H9 (cell line): ENCODE measurements at regions not wholly inside any gene's neighbourhood (a gene's known extent, or its start where the extent isn't known, plus 50 kb on each side); places are given as distances from the start of the nearest gene placed in this dataset.
A peak's percentile ranks its signal among the peaks of the same experiment; 100 is the strongest.

Experiments
- DNase-seq: peaks from one replicate; pipeline ENCODE4 v3.0.0-alpha.2; 2017
- H2AFZ ChIP-seq: one replicate; pipeline ENCODE4 v1.6.1; 2013; ENCODE audit warnings: mild to moderate bottlenecking, low read length, control low read depth, moderate library complexity
- H2AK5ac ChIP-seq: 2 replicates; pipeline ENCODE4 v1.6.1; 2013; ENCODE audit warnings: low read length, control low read depth, mixed read lengths; ENCODE audit not compliant: insufficient read length
- H2BK120ac ChIP-seq: one replicate; pipeline ENCODE4 v1.6.1; 2013; ENCODE audit warnings: low read depth, mild to moderate bottlenecking, low read length, control low read depth, inconsistent platforms; ENCODE audit not compliant: poor library complexity, severe bottlenecking
- H2BK12ac ChIP-seq: 2 replicates; pipeline ENCODE4 v1.6.1; 2013; ENCODE audit warnings: low read length, control low read depth, mixed read lengths, low read depth; ENCODE audit not compliant: insufficient read length
- H2BK15ac ChIP-seq: 2 replicates; pipeline ENCODE4 v1.6.1; 2013; ENCODE audit warnings: low read depth, low read length, control low read depth
- H2BK20ac ChIP-seq: one replicate; pipeline ENCODE4 v1.6.1; 2013; ENCODE audit warnings: low read depth, mild to moderate bottlenecking, low read length, control low read depth, inconsistent platforms; ENCODE audit not compliant: poor library complexity, severe bottlenecking
- H2BK5ac ChIP-seq: 2 replicates; pipeline ENCODE4 v1.6.1; 2013; ENCODE audit warnings: low read length, control low read depth, mixed read lengths; ENCODE audit not compliant: insufficient read length
- H3K14ac ChIP-seq: 2 replicates; pipeline ENCODE4 v1.6.1; 2013; ENCODE audit warnings: low read length, control low read depth; ENCODE audit not compliant: insufficient read depth
- H3K18ac ChIP-seq: 2 replicates; pipeline ENCODE4 v1.6.1; 2013; ENCODE audit warnings: low read depth, mild to moderate bottlenecking, mixed read lengths, low read length, control low read depth; ENCODE audit not compliant: insufficient read length
- H3K23ac ChIP-seq: 2 replicates; pipeline ENCODE4 v1.6.1; 2013; ENCODE audit warnings: low read length, control low read depth, mixed read lengths, low read depth; ENCODE audit not compliant: insufficient read length
- H3K23me2 ChIP-seq: 2 replicates; pipeline ENCODE4 v1.6.1; 2013; ENCODE audit warnings: low read depth, mild to moderate bottlenecking, mixed read lengths, low read length, control low read depth; ENCODE audit not compliant: insufficient read length, poor library complexity, severe bottlenecking
- H3K27ac ChIP-seq: 2 replicates; pipeline ENCODE4 v1.5.1; 2013; ENCODE audit warnings: low read length, control low read depth, mixed read lengths, low read depth; ENCODE audit not compliant: insufficient read length
- H3K27me3 ChIP-seq: 2 replicates; pipeline ENCODE4 v1.6.1; 2013; ENCODE audit warnings: low read length, control low read depth, inconsistent platforms; ENCODE audit not compliant: insufficient read depth
- H3K4ac ChIP-seq: 2 replicates; pipeline ENCODE4 v1.6.1; 2013; ENCODE audit warnings: low read depth, mild to moderate bottlenecking, control low read depth, inconsistent platforms, low read length, moderate library complexity
- H3K4me1 ChIP-seq: 2 replicates; pipeline ENCODE4 v1.6.1; 2013; ENCODE audit warnings: low read length, control low read depth, inconsistent platforms; ENCODE audit not compliant: insufficient read depth
- H3K4me2 ChIP-seq: 2 replicates; pipeline ENCODE4 v1.6.1; 2013; ENCODE audit warnings: low read length, control low read depth, mixed read lengths; ENCODE audit not compliant: insufficient read length, insufficient read depth
- H3K56ac ChIP-seq: 2 replicates; pipeline ENCODE4 v1.6.1; 2013; ENCODE audit warnings: low read depth, mild to moderate bottlenecking, mixed read lengths, low read length, control low read depth; ENCODE audit not compliant: insufficient read length
- H3K79me1 ChIP-seq: 2 replicates; pipeline ENCODE4 v1.6.1; 2013; ENCODE audit warnings: low read depth, mild to moderate bottlenecking, moderate library complexity, low read length, control low read depth, inconsistent platforms; ENCODE audit not compliant: insufficient read depth, poor library complexity, severe bottlenecking
- H3K79me2 ChIP-seq: 2 replicates; pipeline ENCODE4 v1.6.1; 2013; ENCODE audit warnings: low read length, control low read depth, inconsistent platforms; ENCODE audit not compliant: insufficient read depth
- H3K9ac ChIP-seq: 2 replicates; pipeline ENCODE4 v1.6.1; 2013; ENCODE audit warnings: low read length, control low read depth, mixed read lengths; ENCODE audit not compliant: insufficient read length; ENCODE audit errors: extremely low read depth
- H3K9me3 ChIP-seq: one replicate; pipeline ENCODE4 v1.6.1; 2013; ENCODE audit warnings: low read depth, low read length, inconsistent platforms; ENCODE audit not compliant: control insufficient read depth
- H3T11ph ChIP-seq: one replicate; pipeline ENCODE4 v1.6.1; 2013; ENCODE audit warnings: mild to moderate bottlenecking, low read length, control low read depth, inconsistent platforms
- H4K20me1 ChIP-seq: one replicate; pipeline ENCODE4 v1.6.1; 2013; ENCODE audit not compliant: control insufficient read depth, insufficient read length, insufficient read depth
- H4K5ac ChIP-seq: 2 replicates; pipeline ENCODE4 v1.6.1; 2013; ENCODE audit warnings: low read depth, mild to moderate bottlenecking, mixed read lengths, low read length, control low read depth; ENCODE audit not compliant: insufficient read length
- H4K8ac ChIP-seq: replicated peaks from 2 replicates; pipeline ENCODE4 v1.6.1; 2013; ENCODE audit warnings: low read length, control low read depth, mixed read lengths, low read depth; ENCODE audit not compliant: insufficient read length
- H4K91ac ChIP-seq: 2 replicates; pipeline ENCODE4 v1.6.1; 2013; ENCODE audit warnings: low read depth, mild to moderate bottlenecking, moderate library complexity, mixed read lengths, low read length, control low read depth; ENCODE audit not compliant: insufficient read length
- H3K27ac Mint-ChIP-seq, 3 experiments: 2 replicates in 2 of 3; 3 replicates in 1 of 3; pipeline ENCODE4 v1.8.0; 2020 to 2021; ENCODE audit warnings: mixed read lengths in 3 of 3, mild to moderate bottlenecking in 1 of 3, moderate library complexity in 1 of 3
- H3K27me3 Mint-ChIP-seq: 2 replicates; pipeline ENCODE4 v1.8.0; 2021; ENCODE audit warnings: low read depth, mild to moderate bottlenecking, moderate library complexity, mixed read lengths
- H3K36me3 Mint-ChIP-seq, 3 experiments: 2 replicates in 2 of 3; 3 replicates in 1 of 3; pipeline ENCODE4 v1.8.0; 2020 to 2021; ENCODE audit warnings: low read depth in 3 of 3, mixed read lengths in 3 of 3; ENCODE audit not compliant: insufficient read depth in 1 of 3
- H3K4me1 Mint-ChIP-seq, 2 experiments: 2 replicates each; pipeline ENCODE4 v1.8.0; 2020; ENCODE audit warnings: mixed read lengths in 2 of 2
- H3K4me3 Mint-ChIP-seq, 2 experiments: 2 replicates in 1 of 2; 3 replicates in 1 of 2; pipeline ENCODE4 v1.8.0; 2020 to 2021; ENCODE audit warnings: mild to moderate bottlenecking in 2 of 2, mixed read lengths in 2 of 2, moderate library complexity in 1 of 2
- H3K9me3 Mint-ChIP-seq, 2 experiments: 2 replicates in 1 of 2; 3 replicates in 1 of 2; pipeline ENCODE4 v1.8.0; 2020; ENCODE audit warnings: mild to moderate bottlenecking in 2 of 2, mixed read lengths in 2 of 2, moderate library complexity in 1 of 2
- CTCF ChIP-seq: fragments of 200-600 bp; sonication (generic); conservative IDR thresholded peaks from 3 replicates; pipeline ENCODE4 v1.8.0; 2021; ENCODE audit warnings: antibody characterized with exemption, mild to moderate bottlenecking
- WGBS: extraction: QIAGEN DNeasy Blood & Tissue Kit; methylation state at CpG from one replicate; pipeline ENCODE4 v1.1.7; 2013; ENCODE audit warnings: missing lambda C conversion rate, low lambda C conversion rate, mixed read lengths; ENCODE audit not compliant: insufficient read length; ENCODE audit errors: extremely low coverage; 5-methylcytosine and 5-hydroxymethylcytosine counted together

GRCh38 chr7:142445019-142445686 lies 187.3 kb upstream of the PRSS58 start:
- Histone ChIP-seq H3K9me3 (no peaks in the 10 kb centered on the region), H3K23me2 (no peaks in the 10 kb centered on the region), H4K5ac (no peak overlapping the region), H3T11ph (no peak overlapping the region), H2BK5ac (no peak overlapping the region), H3K79me1 (no peaks in the 10 kb centered on the region), H3K4ac (no peak overlapping the region), H2AFZ (no peak overlapping the region), H2AK5ac (no peak overlapping the region), H2BK15ac (no peak overlapping the region), H4K8ac (no peak overlapping the region), H4K91ac (no peak overlapping the region), H3K18ac (no peak overlapping the region), H2BK20ac (no peak overlapping the region), H3K56ac (no peak overlapping the region), H3K4me1 (0 out of 2 replicates have a peak, but pooled peaks cover 2% of the 10 kb centered on the region), H3K23ac (no peak overlapping the region), H4K20me1 (no peaks in the 10 kb centered on the region), H3K14ac (no peak overlapping the region), H2BK120ac (no peak overlapping the region), H3K79me2 (no peaks in the 10 kb centered on the region), H2BK12ac (no peak overlapping the region), H3K27me3 (no peaks in the 10 kb centered on the region), H3K27ac (no peak overlapping the region), H3K4me2 (no peak overlapping the region), H3K9ac (no peak overlapping the region)
- no peak overlapping the region for H3K4me3 Mint-ChIP-seq
- peak overlapping the region in 2 of 3 experiments; percentile 58 to 77; a peak in 3 of 7 replicates for H3K27ac Mint-ChIP-seq
- peaks cover 20 to 28% of the 10 kb centered on the region in 2 experiments for H3K4me1 Mint-ChIP-seq
- peak; percentile 75 for DNase-seq
- H3K9me3 Mint-ChIP-seq, result no peaks in the 10 kb centered on the region
- H3K27me3 Mint-ChIP-seq, result peaks cover 2% of the 10 kb centered on the region; the same call in 1 of the 2 replicates
- WGBS, result no CpG with 5 or more reads among the region's 7 CpGs
- peak; percentile 84 for TF ChIP-seq CTCF
- H3K36me3 Mint-ChIP-seq, result no peaks in the 10 kb centered on the region
